ENCODE measurements at regions not wholly inside any gene's neighbourhood (a gene's known extent, or its start where the extent isn't known, plus 50 kb on each side); places are given as distances from the start of the nearest gene placed in this dataset.

DNA sequence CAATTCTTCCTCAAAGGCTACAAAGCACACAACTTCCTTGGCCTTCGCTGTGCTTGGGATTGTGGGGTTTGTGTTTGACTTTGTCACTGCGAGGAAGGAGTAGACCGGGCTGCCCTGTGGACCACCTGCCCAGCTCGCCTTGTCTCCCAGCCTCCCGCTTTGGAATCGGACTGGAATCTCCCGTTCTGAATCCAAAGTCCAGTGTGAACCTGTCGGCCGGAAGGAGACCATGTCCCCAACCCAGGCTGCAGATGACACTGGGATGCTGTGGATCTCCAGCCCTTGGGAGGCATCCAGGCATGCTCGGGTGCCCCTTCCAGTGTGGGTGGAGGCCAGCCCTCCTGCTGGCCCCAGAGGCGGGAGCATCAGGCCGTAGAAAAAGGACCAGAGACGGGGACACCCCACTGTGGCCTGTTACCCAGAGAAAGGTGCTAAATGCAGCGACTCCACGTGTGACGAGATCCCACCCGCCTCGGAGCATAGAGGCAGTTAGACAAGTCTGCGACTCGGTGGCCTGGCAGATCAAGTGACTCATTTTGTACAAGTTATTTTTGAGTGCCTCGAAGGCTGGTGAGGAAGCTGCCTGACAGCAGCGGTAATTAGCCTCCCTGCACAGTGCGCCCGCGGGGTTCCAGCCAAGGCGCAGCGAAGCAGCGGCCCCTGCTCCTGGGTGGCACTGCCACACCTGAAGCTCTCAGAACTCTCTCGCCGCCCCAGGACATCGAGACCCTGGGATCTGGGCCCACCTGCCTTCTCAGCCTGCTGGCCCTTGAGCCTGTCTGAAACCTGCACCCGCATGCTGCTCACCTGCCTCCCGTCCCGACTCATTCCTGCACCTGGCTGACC is 57.5 kb downstream of the ADRA2C start:
- DNase-seq (ENCODE audit: low spot score): no peak
- TF ChIP-seq, protein P1, sequence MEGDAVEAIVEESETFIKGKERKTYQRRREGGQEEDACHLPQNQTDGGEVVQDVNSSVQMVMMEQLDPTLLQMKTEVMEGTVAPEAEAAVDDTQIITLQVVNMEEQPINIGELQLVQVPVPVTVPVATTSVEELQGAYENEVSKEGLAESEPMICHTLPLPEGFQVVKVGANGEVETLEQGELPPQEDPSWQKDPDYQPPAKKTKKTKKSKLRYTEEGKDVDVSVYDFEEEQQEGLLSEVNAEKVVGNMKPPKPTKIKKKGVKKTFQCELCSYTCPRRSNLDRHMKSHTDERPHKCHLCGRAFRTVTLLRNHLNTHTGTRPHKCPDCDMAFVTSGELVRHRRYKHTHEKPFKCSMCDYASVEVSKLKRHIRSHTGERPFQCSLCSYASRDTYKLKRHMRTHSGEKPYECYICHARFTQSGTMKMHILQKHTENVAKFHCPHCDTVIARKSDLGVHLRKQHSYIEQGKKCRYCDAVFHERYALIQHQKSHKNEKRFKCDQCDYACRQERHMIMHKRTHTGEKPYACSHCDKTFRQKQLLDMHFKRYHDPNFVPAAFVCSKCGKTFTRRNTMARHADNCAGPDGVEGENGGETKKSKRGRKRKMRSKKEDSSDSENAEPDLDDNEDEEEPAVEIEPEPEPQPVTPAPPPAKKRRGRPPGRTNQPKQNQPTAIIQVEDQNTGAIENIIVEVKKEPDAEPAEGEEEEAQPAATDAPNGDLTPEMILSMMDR (IDR thresholded peaks at IDR 0.05; ENCODE audit: extremely low read depth, missing control alignments): no peak

DNA sequence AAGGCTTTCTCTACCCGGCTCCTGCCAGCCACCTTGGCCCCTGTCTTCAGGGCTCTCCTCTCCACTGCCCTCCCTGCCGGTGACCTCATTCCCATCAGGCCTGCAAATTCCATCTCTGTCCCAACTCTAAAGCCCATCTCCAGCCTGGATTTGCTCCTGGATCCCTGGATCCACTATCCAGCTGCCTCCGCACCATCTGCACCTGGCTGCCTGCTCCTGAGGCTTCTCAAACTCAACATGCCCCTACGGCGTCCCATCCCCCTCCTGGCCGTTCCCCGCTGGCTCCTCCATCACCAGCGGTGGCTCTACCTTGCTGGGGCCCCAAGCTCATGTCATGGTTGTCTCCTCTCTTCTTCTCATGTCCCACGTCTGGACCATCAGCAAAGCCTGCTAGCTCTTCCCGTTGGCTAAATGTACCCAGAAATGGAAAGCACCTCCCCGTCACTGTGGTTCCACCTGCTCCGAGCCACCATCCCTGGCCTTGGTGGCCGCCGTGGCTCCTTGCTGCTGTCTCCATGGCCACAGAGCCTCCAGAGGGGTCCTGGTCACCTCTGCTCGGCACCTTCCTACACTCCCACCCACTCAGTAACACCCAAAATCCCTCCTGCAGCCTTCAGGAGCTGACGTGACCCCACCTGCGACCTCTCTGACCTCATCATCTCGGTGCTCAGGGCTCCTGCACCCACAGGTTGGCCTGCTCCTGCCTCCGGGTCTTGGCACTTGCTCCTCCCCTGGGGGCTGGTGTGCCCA is 58.5 kb downstream of the ADRA2C start:
- TF ChIP-seq, protein P1 (IDR thresholded peaks at IDR 0.05; ENCODE audit: extremely low read depth, missing control alignments): no peak
- no peak for DNase-seq (ENCODE audit: low spot score)

DNA sequence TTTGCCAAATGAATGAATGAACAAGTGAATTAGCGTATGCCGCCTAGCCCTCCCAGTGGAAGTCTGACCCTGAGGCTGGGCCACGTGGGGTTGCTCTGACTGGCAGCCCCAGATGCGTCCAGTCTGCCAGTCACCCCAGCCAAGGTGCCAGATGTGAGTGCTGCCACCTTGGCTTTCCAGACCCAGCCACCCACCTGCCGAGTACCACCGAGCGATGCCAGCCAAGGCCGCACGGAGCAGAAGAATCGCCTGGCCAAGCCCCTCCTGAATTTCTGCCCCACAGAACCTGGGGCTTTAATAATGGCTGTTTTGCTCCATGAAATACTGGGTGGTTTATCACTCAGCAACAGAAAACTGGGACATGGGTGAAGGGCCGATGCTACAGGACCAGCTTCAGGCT is 59.3 kb downstream of the ADRA2C start:
- no peak for DNase-seq (ENCODE audit: low spot score)
- TF ChIP-seq, protein P1 (IDR thresholded peaks at IDR 0.05; ENCODE audit: extremely low read depth, missing control alignments): no peak

DNA sequence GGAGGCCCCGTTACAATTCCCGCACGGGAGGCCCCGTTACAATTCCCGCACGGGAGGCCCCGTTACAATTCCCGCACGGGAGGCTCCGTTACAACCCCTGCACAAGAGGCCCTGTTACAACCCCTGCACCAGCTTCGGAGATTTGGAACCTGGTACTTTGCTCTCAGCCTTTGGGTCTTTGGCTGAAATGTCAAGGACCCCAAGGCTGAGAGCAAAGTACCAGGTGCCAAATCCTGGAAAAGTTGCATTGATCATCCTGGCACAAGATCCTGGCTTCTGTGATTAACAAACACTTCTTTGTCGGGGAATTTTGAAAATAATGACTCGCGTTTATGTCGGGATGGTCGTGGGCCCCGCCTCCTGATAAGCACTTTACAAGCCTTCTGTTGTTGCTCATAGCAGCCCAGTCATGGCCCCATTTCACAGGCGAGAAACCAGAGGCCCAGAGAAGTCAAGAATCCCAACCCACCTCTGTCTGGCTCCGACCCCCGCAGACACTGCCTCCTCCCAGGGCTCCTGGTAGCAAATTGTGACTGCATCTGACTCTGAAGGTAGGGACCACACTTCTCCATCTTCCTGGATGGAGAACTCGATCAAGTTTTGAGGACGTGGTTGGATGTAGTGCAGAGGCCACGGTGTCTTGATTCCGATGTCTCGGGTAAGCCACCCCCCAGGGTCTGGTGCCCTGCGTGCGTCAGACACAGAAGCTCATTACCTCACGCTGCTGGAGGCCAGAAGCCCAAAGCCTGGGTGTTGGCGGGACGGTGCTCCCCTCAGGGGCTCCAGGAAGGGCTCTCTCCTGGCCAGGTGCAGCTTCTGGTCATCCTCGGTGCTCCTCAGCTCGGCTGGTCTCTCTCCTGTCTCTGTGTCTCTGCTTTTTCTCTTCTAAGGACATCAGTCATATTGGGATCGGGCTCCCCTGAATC is 60.3 kb downstream of the ADRA2C start:
- DNase-seq (ENCODE audit: low spot score): no peak
- TF ChIP-seq, protein P1 (IDR thresholded peaks at IDR 0.05; ENCODE audit: extremely low read depth, missing control alignments): no peak

DNA sequence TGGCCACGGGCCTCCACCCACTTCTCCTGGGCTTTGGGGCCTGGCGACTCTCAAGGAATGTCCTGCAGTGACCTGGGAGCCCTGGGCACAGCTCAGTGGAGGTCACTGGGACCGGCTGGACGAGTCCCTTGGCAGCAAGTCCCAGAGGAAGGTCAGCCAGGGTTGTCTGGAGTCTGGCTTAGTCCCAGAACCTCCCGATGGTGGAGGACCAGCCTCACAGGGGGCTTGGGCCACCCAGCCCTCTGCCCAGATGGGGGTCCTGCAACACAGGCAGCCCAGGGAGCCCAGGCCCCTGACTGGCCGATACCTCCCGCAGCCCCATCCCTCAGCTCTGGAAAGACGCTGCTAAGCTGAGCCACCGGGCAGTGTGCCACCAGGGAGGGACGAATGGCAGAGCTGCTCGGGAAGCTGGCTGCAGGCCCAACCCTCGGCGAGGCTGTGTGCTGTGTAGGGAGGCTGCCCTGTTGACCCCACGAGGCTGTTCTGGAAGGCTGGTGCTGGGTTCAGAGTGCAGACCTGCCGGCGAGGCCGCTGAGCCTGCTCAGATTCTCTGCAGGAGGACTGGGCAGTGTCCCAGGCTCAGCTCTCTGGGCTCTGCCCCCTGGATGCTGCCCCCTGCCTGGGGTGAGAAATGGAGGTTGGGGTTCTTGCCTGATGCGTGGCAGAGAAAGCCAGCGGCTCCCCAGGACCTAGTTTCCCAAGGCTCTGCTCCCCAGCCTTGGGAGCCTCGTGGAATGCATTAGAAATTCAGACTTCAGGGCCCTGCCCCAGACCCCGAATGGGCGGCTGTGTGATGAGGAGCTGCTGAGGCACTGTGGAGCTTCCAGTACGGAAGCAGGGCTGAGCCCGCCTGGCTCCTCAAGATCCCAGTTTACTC is 61.7 kb downstream of the ADRA2C start:
- DNase-seq (ENCODE audit: low spot score): no peak
- TF ChIP-seq, protein P1 (IDR thresholded peaks at IDR 0.05; ENCODE audit: extremely low read depth, missing control alignments): no peak

DNA sequence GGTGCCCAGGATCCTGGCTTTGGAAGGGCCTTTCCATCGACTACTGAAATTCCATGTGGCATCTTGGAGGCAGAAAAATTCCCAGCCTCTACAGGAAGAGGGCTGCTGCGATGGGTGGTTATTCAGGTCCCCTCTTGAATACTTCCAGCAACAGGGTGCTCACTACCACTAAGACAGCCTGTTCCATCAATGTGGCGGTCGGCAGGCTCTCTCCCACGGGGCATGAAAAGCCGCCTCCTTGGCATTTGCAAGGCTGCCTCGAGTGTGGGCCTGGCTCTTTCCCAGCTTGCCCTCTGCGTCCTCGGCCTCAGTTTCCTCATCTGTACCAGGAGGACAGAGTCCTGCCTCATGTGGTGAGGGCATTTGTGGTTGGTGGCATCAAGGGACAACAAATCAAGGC is 62.4 kb downstream of the ADRA2C start:
- TF ChIP-seq, protein P1 (IDR thresholded peaks at IDR 0.05; ENCODE audit: extremely low read depth, missing control alignments): no peak
- DNase-seq (ENCODE audit: low spot score): no peak

All from GM20000 (cell line).